Neural progenitor cell (in vitro differentiated cells): ENCODE measurements at regions not wholly inside any gene's neighbourhood (a gene's known extent, or its start where the extent isn't known, plus 50 kb on each side); places are given as distances from the start of the nearest gene placed in this dataset.
"Not testable (repeated sequence)": the region's sequence is repeated elsewhere in the genome, so short reads cannot be mapped to it uniquely, and the experiment has no call there.

Experiments used
- DNase-seq: peaks from one replicate; pipeline ENCODE4 v3.0.0-alpha.2; 2016; ENCODE audit warnings: low spot score
- H2AFZ ChIP-seq: fragments of 200-600 bp; sonication (generic); replicated peaks from 2 replicates; pipeline ENCODE4 v1.6.1; 2016; ENCODE audit warnings: antibody characterized with exemption
- H3F3A ChIP-seq: fragments of 200-600 bp; sonication (generic); 2 replicates; pipeline ENCODE4 v1.6.1; 2016; ENCODE audit warnings: antibody characterized with exemption, low read depth
- H3K27ac ChIP-seq: fragments of 200-600 bp; sonication (generic); 2 replicates; pipeline ENCODE4 v1.5.1; 2016; ENCODE audit warnings: mild to moderate bottlenecking
- H3K27me3 ChIP-seq: fragments of 200-600 bp; sonication (generic); 2 replicates; pipeline ENCODE4 v1.6.1; 2016; ENCODE audit warnings: mild to moderate bottlenecking, moderate library complexity
- H3K36me3 ChIP-seq: fragments of 200-600 bp; sonication (generic); 2 replicates; pipeline ENCODE4 v1.5.1; 2016
- H3K4me1 ChIP-seq: fragments of 200-600 bp; sonication (generic); 2 replicates; pipeline ENCODE4 v1.6.1; 2016; ENCODE audit warnings: mixed run types
- H3K4me2 ChIP-seq: fragments of 200-600 bp; sonication (generic); 2 replicates; pipeline ENCODE4 v1.6.1; 2016
- H3K4me3 ChIP-seq: fragments of 200-600 bp; sonication (generic); 2 replicates; pipeline ENCODE4 v1.5.1; 2016
- H3K79me2 ChIP-seq: fragments of 200-600 bp; sonication (generic); 2 replicates; pipeline ENCODE4 v1.6.1; 2016; ENCODE audit warnings: low read depth
- H3K9ac ChIP-seq: fragments of 200-600 bp; sonication (generic); 2 replicates; pipeline ENCODE4 v1.6.1; 2016
- H3K9me3 ChIP-seq: fragments of 200-600 bp; sonication (generic); 2 replicates; pipeline ENCODE4 v1.5.1; 2016; ENCODE audit warnings: low read depth
- H4K20me1 ChIP-seq: fragments of 200-600 bp; sonication (generic); 2 replicates; pipeline ENCODE4 v1.6.1; 2016; ENCODE audit warnings: low read depth
- H3K27ac Mint-ChIP-seq: 3 replicates; pipeline ENCODE4 v1.8.0; 2021; ENCODE audit warnings: mixed read lengths
- H3K27me3 Mint-ChIP-seq: 2 replicates; pipeline ENCODE4 v1.8.0; 2022; ENCODE audit warnings: low read depth, mild to moderate bottlenecking, inconsistent platforms, moderate library complexity, mixed read lengths; ENCODE audit not compliant: insufficient read depth
- H3K36me3 Mint-ChIP-seq: 3 replicates; pipeline ENCODE4 v1.8.0; 2021; ENCODE audit warnings: mixed read lengths
- H3K4me1 Mint-ChIP-seq: 3 replicates; pipeline ENCODE4 v1.8.0; 2021; ENCODE audit warnings: mixed read lengths
- H3K4me3 Mint-ChIP-seq: 3 replicates; pipeline ENCODE4 v1.8.0; 2021; ENCODE audit warnings: mild to moderate bottlenecking, moderate library complexity, mixed read lengths
- H3K9me3 Mint-ChIP-seq: 3 replicates; pipeline ENCODE4 v1.8.0; 2020; ENCODE audit warnings: mixed read lengths
- EZH2 ChIP-seq: fragments of 200-600 bp; sonication (generic); IDR thresholded peaks from 2 replicates; pipeline ENCODE4 v1.6.1; 2017; ENCODE audit warnings: antibody characterized with exemption, mild to moderate bottlenecking, moderate library complexity
- EZH2phosphoT487 ChIP-seq: fragments of 200-600 bp; sonication (generic); IDR thresholded peaks from 2 replicates; pipeline ENCODE4 v1.6.1; 2017; ENCODE audit warnings: antibody characterized with exemption
- TF ChIP-seq, protein P1 (sequence below): fragments of 200-600 bp; sonication (generic); IDR thresholded peaks from 2 replicates; pipeline ENCODE4 v1.5.1; 2017; ENCODE audit warnings: antibody characterized with exemption, mild to moderate bottlenecking

DNA sequence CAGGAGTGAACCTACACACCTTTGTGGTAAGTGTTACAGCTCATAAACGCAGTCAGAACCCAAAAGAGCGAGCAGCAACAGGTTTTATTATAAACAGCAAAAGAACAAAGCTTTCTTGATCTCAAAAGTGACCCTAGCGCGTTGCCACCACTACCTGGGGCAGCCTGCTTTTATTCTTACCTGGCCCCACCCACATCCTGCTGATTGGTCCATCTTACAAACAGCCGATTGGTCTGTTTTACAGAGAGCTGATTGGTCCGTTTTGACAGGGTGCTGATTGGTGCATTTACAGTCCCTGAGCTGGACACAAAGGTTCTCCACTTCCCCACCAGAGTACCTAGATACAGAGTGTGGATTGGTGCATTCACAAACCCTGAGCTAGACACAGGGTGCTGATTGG is 143.1 kb downstream of the ARRDC4 start:
- H4K20me1 ChIP-seq, result no peaks in the 10 kb centered on the region
- no peaks in the 10 kb centered on the region for H3K9me3 ChIP-seq
- no peaks in the 10 kb centered on the region for H3K4me1 ChIP-seq
- peaks cover 3% of the 10 kb centered on the region for H3K27me3 Mint-ChIP-seq
- H2AFZ ChIP-seq, result no peak overlapping the region
- H3K4me2 ChIP-seq, result no peak overlapping the region
- no peaks in the 10 kb centered on the region for H3K27me3 ChIP-seq
- H3K4me3 Mint-ChIP-seq, result no peak overlapping the region
- H3K36me3 Mint-ChIP-seq, result no peaks in the 10 kb centered on the region
- no peaks in the 10 kb centered on the region for H3K79me2 ChIP-seq
- DNase-seq, result no peak
- no peak overlapping the region for H3K27ac ChIP-seq
- TF ChIP-seq, protein P1, sequence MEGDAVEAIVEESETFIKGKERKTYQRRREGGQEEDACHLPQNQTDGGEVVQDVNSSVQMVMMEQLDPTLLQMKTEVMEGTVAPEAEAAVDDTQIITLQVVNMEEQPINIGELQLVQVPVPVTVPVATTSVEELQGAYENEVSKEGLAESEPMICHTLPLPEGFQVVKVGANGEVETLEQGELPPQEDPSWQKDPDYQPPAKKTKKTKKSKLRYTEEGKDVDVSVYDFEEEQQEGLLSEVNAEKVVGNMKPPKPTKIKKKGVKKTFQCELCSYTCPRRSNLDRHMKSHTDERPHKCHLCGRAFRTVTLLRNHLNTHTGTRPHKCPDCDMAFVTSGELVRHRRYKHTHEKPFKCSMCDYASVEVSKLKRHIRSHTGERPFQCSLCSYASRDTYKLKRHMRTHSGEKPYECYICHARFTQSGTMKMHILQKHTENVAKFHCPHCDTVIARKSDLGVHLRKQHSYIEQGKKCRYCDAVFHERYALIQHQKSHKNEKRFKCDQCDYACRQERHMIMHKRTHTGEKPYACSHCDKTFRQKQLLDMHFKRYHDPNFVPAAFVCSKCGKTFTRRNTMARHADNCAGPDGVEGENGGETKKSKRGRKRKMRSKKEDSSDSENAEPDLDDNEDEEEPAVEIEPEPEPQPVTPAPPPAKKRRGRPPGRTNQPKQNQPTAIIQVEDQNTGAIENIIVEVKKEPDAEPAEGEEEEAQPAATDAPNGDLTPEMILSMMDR, result no peak
- no peak for TF ChIP-seq EZH2phosphoT487
- TF ChIP-seq EZH2, result no peak
- no peaks in the 10 kb centered on the region for H3K4me1 Mint-ChIP-seq
- H3K36me3 ChIP-seq, result no peaks in the 10 kb centered on the region
- H3K9ac ChIP-seq, result no peak overlapping the region
- no peaks in the 10 kb centered on the region for H3F3A ChIP-seq
- H3K4me3 ChIP-seq, result no peak overlapping the region
- no peaks in the 10 kb centered on the region for H3K9me3 Mint-ChIP-seq
- H3K27ac Mint-ChIP-seq, result no peak overlapping the region

DNA sequence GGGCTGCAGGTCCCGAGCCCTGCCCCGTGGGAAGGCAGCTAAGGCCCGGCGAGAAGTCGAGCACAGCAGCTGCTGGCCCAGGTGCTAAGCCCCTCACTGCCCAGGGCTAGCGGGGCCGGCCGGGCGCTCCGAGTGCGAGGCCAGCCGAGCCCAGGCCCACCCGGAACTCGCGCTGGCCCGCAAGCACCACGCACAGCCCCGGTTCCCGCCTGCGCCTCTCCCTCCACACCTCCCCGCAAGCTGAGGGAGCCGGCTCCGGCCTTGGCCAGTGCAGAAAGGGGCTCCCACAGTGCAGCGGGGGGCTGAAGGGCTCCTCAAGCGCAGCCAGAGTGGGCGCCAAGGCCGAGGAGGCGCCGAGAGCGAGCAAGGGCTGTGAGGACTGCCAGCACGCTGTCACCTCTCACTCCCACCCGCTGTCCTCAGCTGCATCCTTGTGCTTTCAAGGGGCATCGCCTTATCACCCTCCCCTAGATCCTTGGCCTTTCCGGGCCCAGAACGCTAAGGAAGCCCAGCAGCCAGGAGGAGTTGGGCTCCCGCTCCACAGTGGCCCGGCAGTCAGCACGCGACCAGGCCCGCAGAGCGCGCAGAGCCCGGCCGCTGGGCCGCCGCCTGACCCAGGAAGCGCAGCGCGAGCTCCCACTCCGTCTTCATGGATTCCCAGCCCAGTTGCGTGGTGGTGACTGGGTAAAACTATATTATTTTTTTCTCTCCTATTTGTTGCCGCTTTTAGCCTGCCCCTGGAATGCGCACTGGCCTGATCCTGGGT is 144.1 kb downstream of the ARRDC4 start:
- not testable (repeated sequence) for H3K27ac ChIP-seq, H3K27ac Mint-ChIP-seq, H3K9me3 ChIP-seq, H3K9ac ChIP-seq, H3K4me2 ChIP-seq, H2AFZ ChIP-seq, H4K20me1 ChIP-seq, H3K4me1 Mint-ChIP-seq, H3K4me3 Mint-ChIP-seq, H3K79me2 ChIP-seq, H3K4me1 ChIP-seq, H3K4me3 ChIP-seq, H3K36me3 Mint-ChIP-seq, H3K27me3 ChIP-seq, DNase-seq, H3K36me3 ChIP-seq, H3K9me3 Mint-ChIP-seq, H3F3A ChIP-seq, H3K27me3 Mint-ChIP-seq

DNA sequence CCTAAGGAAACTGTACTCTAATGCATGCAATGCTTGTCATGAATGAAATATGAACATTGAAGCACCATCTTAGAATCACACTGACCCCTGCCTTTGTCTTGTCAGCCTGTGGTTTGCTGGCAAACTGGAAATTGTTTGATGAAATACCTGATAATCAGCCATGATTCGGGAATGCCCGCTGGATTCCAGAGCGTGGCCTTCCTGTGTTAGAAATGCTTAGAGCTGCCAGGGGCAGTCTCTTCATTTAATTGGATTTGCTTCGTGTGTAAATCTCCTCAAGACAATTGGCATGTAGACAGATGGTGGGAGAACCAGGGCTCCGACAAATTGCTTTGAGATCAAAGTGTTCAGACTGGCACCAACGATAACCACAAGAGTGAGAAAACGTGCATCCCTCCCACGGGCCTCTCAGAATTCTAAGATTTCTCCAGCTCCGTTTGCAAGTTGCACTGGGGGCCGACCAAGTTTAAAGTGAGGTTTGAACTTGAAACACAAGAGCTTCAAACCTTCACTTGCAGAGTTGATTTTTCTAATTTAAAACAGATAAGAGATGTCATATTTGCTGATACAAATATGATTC is 146.2 kb downstream of the ARRDC4 start:
- not testable (repeated sequence) for H3K79me2 ChIP-seq, H3K9me3 Mint-ChIP-seq, H3K4me1 ChIP-seq, H3K4me3 ChIP-seq, H4K20me1 ChIP-seq, H3K36me3 ChIP-seq, H3K4me2 ChIP-seq, H3K4me1 Mint-ChIP-seq, H3K27me3 Mint-ChIP-seq, DNase-seq, H2AFZ ChIP-seq, H3F3A ChIP-seq, H3K27ac Mint-ChIP-seq, H3K36me3 Mint-ChIP-seq, H3K9me3 ChIP-seq, H3K27me3 ChIP-seq, H3K4me3 Mint-ChIP-seq, H3K9ac ChIP-seq, H3K27ac ChIP-seq

DNA sequence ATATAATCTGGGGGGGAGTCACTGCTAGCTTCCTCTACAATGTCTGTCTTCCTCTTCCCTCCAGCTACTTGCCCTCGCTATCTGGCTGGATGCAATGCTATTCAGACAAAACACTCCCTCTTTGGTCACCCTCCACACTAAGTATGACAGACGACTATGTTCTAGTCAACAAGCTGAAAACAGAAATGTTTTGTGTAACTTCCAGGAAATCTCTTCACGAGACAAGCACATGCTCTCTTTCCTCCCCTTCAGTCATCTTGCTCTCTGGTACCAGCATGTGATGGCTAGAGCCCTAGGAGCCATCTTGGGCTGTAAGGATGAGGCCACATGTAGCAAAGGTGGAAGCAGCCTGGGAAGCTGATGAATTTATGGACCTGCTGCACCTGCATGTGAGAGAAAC is 151.3 kb downstream of the ARRDC4 start:
- H2AFZ ChIP-seq, result no peak overlapping the region
- H4K20me1 ChIP-seq, result no peaks in the 10 kb centered on the region
- H3K9ac ChIP-seq, result no peak overlapping the region
- H3K27ac ChIP-seq, result no peak overlapping the region
- H3K4me3 ChIP-seq, result no peak overlapping the region
- H3K4me1 ChIP-seq, result no peaks in the 10 kb centered on the region
- no peaks in the 10 kb centered on the region for H3K79me2 ChIP-seq
- no peak for DNase-seq
- no peaks in the 10 kb centered on the region for H3K36me3 Mint-ChIP-seq
- H3K4me2 ChIP-seq, result no peak overlapping the region
- TF ChIP-seq EZH2phosphoT487, result no peak
- TF ChIP-seq, protein P1, result no peak
- TF ChIP-seq EZH2, result no peak
- H3K27ac Mint-ChIP-seq, result no peak overlapping the region
- no peaks in the 10 kb centered on the region for H3F3A ChIP-seq
- H3K4me3 Mint-ChIP-seq, result no peak overlapping the region
- H3K27me3 ChIP-seq, result no peaks in the 10 kb centered on the region
- no peaks in the 10 kb centered on the region for H3K9me3 ChIP-seq
- no peaks in the 10 kb centered on the region for H3K4me1 Mint-ChIP-seq
- no peaks in the 10 kb centered on the region for H3K27me3 Mint-ChIP-seq
- H3K36me3 ChIP-seq, result no peaks in the 10 kb centered on the region
- H3K9me3 Mint-ChIP-seq, result peaks cover 2% of the 10 kb centered on the region
